ENCODE measurements at regions not wholly inside any gene's neighbourhood (a gene's known extent, or its start where the extent isn't known, plus 50 kb on each side); places are given as distances from the start of the nearest gene placed in this dataset.

GRCh38 chr3:98978068-98978811 is 76.7 kb upstream of the DCBLD2 start:
- DNase-seq = no peak

GRCh38 chr3:98977520-98977919 is 76.0 kb upstream of the DCBLD2 start:
- DNase-seq = no peak

GRCh38 chr3:98974442-98974841 is 72.9 kb upstream of the DCBLD2 start:
- DNase-seq = no peak

GRCh38 chr3:98972720-98973119 is 71.2 kb upstream of the DCBLD2 start:
- DNase-seq = no peak

- DNase-seq = no peak
These were observed 70.7 kb upstream of the DCBLD2 start for GRCh38 chr3:98972155-98972554.

GRCh38 chr3:98971169-98971681 is 69.7 kb upstream of the DCBLD2 start:
- no peak for DNase-seq

- no peak for DNase-seq
These were observed 67.8 kb upstream of the DCBLD2 start for GRCh38 chr3:98969295-98969694.

GRCh38 chr3:98968824-98969223 is 67.3 kb upstream of the DCBLD2 start:
- no peak for DNase-seq

- no peak for DNase-seq
These were observed 66.9 kb upstream of the DCBLD2 start for GRCh38 chr3:98968347-98968746.

GRCh38 chr3:98967758-98968157 is 66.3 kb upstream of the DCBLD2 start:
- DNase-seq = no peak

GRCh38 chr3:98966862-98967546 is 65.5 kb upstream of the DCBLD2 start:
- DNase-seq = no peak

GRCh38 chr3:98966434-98966833 is 64.9 kb upstream of the DCBLD2 start:
- no peak for DNase-seq

GRCh38 chr3:98964784-98965183 is 63.3 kb upstream of the DCBLD2 start:
- no peak for DNase-seq

- no peak for DNase-seq
These were observed 62.1 kb upstream of the DCBLD2 start for GRCh38 chr3:98963546-98963945.

- no peak for DNase-seq
These were observed 61.5 kb upstream of the DCBLD2 start for GRCh38 chr3:98962951-98963350.

- no peak for DNase-seq
These were observed 60.9 kb upstream of the DCBLD2 start for GRCh38 chr3:98962189-98962930.

- no peak for DNase-seq
These were observed 60.0 kb upstream of the DCBLD2 start for GRCh38 chr3:98961161-98962155.

GRCh38 chr3:98957681-98958080 is 56.2 kb upstream of the DCBLD2 start:
- no peak for DNase-seq

- DNase-seq = no peak
These were observed 54.5 kb upstream of the DCBLD2 start for GRCh38 chr3:98956008-98956407.

- no peak for DNase-seq
These were observed 53.5 kb upstream of the DCBLD2 start for GRCh38 chr3:98954791-98955604.

GRCh38 chr3:98954242-98954641 is 52.7 kb upstream of the DCBLD2 start:
- DNase-seq = no peak

Measured in stimulated activated CD4-positive, alpha-beta T cell treated with anti-CD3 and anti-CD28 coated beads, Interleukin-4, amount 100 ng/mL, for 4 hours (primary cell).